Kidney (tissue), 13 donors: ENCODE measurements at regions not wholly inside any gene's neighbourhood (a gene's known extent, or its start where the extent isn't known, plus 50 kb on each side); places are given as distances from the start of the nearest gene placed in this dataset.

ENCODE experiments used
- DNase-seq, 5 donors: peaks; one replicate each; pipeline ENCODE4 v3.0.0-alpha.2; 2013 to 2020
- FAIRE-seq: peaks from 2 replicates; lab custom pipeline; 2012; peaks lifted over from hg19 to GRCh38; lab: Jason Lieb, UNC
- H3K27ac ChIP-seq, 2 donors: one replicate each; pipeline ENCODE4 v1.7.0; 2013; ENCODE audit warnings: low read depth in 2 of 2, low read length in 2 of 2, inconsistent platforms in 1 of 2
- H3K27me3 ChIP-seq: one replicate; pipeline ENCODE4 v1.7.1; 2013; ENCODE audit warnings: low read length, inconsistent platforms; ENCODE audit not compliant: control insufficient read depth, insufficient read depth
- H3K36me3 ChIP-seq, 3 donors: one replicate each; pipeline versions ENCODE4 v1.7.0 to v1.7.1; 2013; ENCODE audit warnings: low read length in 3 of 3, control low read depth in 1 of 3, inconsistent platforms in 1 of 3; ENCODE audit not compliant: insufficient read depth in 3 of 3, control insufficient read depth in 2 of 3
- H3K4me1 ChIP-seq, 3 donors: one replicate each; pipeline versions ENCODE4 v1.7.0 to v1.7.1; 2013; ENCODE audit warnings: low read length in 3 of 3, inconsistent platforms in 1 of 3, low read depth in 1 of 3; ENCODE audit not compliant: control insufficient read depth in 2 of 3, insufficient read depth in 2 of 3
- H3K4me3 ChIP-seq, 3 donors: one replicate each; pipeline versions ENCODE4 v1.7.0 to v1.8.1; 2013; ENCODE audit warnings: low read length in 3 of 3, control low read depth in 1 of 3, inconsistent platforms in 1 of 3
- H3K9ac ChIP-seq, 3 donors: one replicate each; pipeline versions ENCODE4 v1.7.0 to v1.7.1; 2013; ENCODE audit warnings: low read length in 3 of 3, control low read depth in 1 of 3, inconsistent platforms in 1 of 3
- H3K9me3 ChIP-seq, 3 donors: one replicate each; pipeline versions ENCODE4 v1.7.0 to v1.7.1; 2013; ENCODE audit warnings: low read length in 3 of 3, control low read depth in 1 of 3, inconsistent platforms in 1 of 3; ENCODE audit not compliant: control insufficient read depth in 2 of 3, insufficient read depth in 1 of 3
- intact Hi-C: fragments of 100-400 bp; cut with DNase I; formaldehyde crosslinking; loops from one replicate; pipeline ENCODE4 v1.11.1; 2022
- TF ChIP-seq, protein P1 (sequence below): IDR thresholded peaks from 3 replicates; pipeline ENCODE4 v1.5.1; 2012; ENCODE audit warnings: mild to moderate bottlenecking, moderate library complexity, borderline replicate concordance; ENCODE audit not compliant: insufficient read depth; ENCODE audit errors: extremely low read depth
- donor health status: control.
- donor health status: control.
- donor health status: control.
- donor health status: control.
- donor health status: control.
- donor health status: DM: yes; HTN: yes; CAD: no.
- donor health status: Normal renal cell carcinoma (clear cell type).

DNA sequence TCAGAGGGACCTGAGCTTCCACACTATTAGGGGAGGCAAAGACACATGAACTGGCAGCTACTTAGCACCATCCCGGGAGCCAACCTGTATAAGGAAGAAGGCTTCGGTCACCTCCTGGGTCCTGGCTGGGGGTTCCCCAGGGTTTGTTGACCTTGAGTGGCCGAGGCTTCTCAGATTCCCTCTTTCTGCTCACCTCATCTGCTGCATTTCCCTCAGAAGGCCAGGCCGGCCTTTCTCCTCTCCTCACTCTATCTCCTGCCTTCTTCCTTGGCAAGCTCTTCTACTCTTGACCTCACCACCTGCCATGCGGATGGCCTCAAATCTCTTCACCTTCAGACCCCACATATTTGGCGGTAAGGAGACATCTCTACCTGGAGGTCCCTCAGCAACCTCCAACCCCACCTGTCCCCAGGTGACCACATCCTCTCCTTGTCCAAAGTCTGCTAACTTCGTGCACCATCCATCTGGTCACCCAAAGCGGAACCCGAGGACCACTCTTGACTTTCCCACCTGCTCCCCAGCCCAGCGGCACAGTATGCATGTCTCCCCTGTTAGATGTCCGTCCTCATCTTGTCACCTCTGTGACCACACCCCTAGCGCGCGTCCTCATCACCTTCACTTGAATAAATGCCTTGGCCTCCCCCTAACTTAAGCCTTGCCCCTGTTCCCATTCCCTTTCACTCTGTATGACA, 133.8 kb upstream of the UNC5B start:
- TF ChIP-seq, protein P1, sequence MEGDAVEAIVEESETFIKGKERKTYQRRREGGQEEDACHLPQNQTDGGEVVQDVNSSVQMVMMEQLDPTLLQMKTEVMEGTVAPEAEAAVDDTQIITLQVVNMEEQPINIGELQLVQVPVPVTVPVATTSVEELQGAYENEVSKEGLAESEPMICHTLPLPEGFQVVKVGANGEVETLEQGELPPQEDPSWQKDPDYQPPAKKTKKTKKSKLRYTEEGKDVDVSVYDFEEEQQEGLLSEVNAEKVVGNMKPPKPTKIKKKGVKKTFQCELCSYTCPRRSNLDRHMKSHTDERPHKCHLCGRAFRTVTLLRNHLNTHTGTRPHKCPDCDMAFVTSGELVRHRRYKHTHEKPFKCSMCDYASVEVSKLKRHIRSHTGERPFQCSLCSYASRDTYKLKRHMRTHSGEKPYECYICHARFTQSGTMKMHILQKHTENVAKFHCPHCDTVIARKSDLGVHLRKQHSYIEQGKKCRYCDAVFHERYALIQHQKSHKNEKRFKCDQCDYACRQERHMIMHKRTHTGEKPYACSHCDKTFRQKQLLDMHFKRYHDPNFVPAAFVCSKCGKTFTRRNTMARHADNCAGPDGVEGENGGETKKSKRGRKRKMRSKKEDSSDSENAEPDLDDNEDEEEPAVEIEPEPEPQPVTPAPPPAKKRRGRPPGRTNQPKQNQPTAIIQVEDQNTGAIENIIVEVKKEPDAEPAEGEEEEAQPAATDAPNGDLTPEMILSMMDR: no peak
- FAIRE-seq: no peak
- H3K27ac ChIP-seq: no peak overlapping the region
- no peak overlapping the region for H3K9ac ChIP-seq
- DNase-seq: peak in 1 of 5 donors; percentile 42
- no peak overlapping the region for H3K4me3 ChIP-seq
- no peaks in the 10 kb centered on the region for H3K27me3 ChIP-seq
- no peaks in the 10 kb centered on the region for H3K4me1 ChIP-seq
- intact Hi-C loops: no loop called here
- no peaks in the 10 kb centered on the region for H3K36me3 ChIP-seq
- H3K9me3 ChIP-seq: no peaks in the 10 kb centered on the region

DNA sequence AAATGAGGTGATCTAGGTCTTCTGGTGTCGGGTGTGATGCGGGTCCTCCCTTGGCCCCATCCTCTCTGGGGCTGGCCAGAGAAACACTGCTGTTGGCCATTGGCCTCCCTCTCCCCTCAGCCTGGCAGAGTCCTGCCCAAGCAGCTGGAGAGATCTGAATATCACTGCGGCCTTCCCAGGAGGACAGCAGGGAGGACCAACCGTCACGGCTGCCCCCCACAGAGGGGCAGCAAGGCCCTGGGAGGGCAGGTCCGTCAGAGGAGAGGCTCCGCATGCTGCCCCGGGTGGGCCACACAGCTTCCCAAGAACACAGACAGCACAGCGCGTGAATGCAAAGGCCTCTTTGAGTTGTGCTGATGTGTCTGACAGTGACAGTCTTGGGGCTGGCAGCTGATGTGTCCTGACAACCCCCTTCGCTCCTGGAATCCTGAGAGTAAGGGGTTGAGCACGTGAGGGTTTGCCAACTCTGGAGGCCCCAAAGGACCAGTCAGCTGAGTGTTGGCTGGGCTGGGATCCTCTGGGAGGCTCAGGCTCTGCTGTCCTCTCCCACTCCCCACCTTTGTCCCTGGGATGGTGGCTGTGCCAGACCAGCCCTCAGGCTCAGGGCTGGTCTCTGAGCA, 132.5 kb upstream of the UNC5B start:
- H3K4me1 ChIP-seq: no peaks in the 10 kb centered on the region
- H3K9ac ChIP-seq: no peak overlapping the region
- FAIRE-seq (no peak), DNase-seq (peak in 1 of 5 donors; percentile 45)
- TF ChIP-seq, protein P1: no peak
- H3K27ac ChIP-seq: no peak overlapping the region
- intact Hi-C loops: no loop called here
- H3K4me3 ChIP-seq: no peak overlapping the region
- H3K9me3 ChIP-seq: no peaks in the 10 kb centered on the region
- no peaks in the 10 kb centered on the region for H3K27me3 ChIP-seq
- no peaks in the 10 kb centered on the region for H3K36me3 ChIP-seq

DNA sequence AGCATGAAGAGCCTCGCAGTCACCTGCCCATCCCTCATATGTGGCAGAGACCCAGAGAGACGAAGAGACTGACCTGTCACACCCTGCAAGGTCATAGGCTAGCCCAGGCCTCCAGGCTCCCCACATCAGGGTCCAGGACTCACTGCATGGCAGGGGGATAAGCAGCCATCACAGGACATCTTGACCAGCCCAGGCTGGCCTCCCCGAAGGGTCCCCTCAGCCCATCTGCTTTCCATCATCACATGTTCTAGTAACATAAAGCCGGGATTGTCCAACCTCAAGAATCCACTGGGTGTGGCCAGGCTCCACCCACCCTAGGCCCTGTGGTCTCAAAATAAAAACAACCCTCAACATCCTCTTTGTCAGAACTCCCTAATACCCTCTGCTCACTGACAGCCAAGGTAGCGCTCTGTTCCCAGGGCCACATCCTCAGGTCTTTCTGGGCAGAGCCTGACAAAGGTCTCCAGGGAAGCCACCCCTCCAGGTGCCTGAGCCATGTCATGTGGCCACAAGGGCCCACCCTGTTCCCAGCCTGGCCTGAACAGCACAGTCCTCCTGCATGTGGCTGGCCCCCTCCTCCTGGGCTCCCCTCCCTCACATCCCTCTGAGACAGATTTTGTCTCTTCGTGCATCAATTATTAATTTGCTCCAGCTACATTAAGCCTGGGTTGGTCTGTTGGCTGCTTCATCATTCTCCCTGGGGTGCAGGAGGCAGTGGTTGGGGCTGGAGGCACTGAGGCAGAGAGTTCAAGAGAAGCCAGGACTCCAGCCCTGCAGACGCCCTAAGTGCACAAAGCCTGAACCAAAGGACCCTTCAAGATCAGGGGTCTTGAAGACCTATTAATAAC, 131.8 kb upstream of the UNC5B start:
- Histone ChIP-seq H3K9me3 (no peaks in the 10 kb centered on the region), H3K9ac (no peak overlapping the region), H3K27ac (no peak overlapping the region), H3K27me3 (no peaks in the 10 kb centered on the region), H3K4me1 (no peaks in the 10 kb centered on the region), H3K36me3 (no peaks in the 10 kb centered on the region), H3K4me3 (no peak overlapping the region)
- TF ChIP-seq, protein P1: no peak
- FAIRE-seq: no peak
- intact Hi-C loops: no loop called here
- DNase-seq: peak in 1 of 5 donors; percentile 53
